ENCODE measurements at regions not wholly inside any gene's neighbourhood (a gene's known extent, or its start where the extent isn't known, plus 50 kb on each side); places are given as distances from the start of the nearest gene placed in this dataset.

GRCh38 chr2:109062145-109062858 lies 66.7 kb upstream of the SH3RF3 start:
- Histone ChIP-seq H4K20me1 (ENCODE audit: insufficient read depth, low read length) (no peaks in the 10 kb centered on the region), H3K4me3 (ENCODE audit: low read depth, low read length, poor library complexity, severe bottlenecking) (no peak overlapping the region), H3K27ac (ENCODE audit: low read depth, low read length, poor library complexity, severe bottlenecking) (no peak overlapping the region), H3K4me1 (ENCODE audit: insufficient read depth, low read length, poor library complexity, severe bottlenecking) (no peaks in the 10 kb centered on the region), H3K9me3 (ENCODE audit: low read length) (no peaks in the 10 kb centered on the region), H3K79me2 (ENCODE audit: insufficient read depth, low read depth, low read length) (no peaks in the 10 kb centered on the region), H3K9me2 (ENCODE audit: insufficient read depth, low read length) (no peaks in the 10 kb centered on the region), H3K4me2 (ENCODE audit: low read length) (no peak overlapping the region), H3K36me3 (ENCODE audit: insufficient read depth, low read length) (no peaks in the 10 kb centered on the region), H2AFZ (ENCODE audit: low read length) (no peak overlapping the region)
- DNase-seq (ENCODE audit: low spot score), result no peak
- TF ChIP-seq CTCF (conservative IDR thresholded peaks at IDR 0.05; ENCODE audit: low read length) (no peak), EZH2phosphoT487 (IDR thresholded peaks at IDR 0.05; ENCODE audit: borderline replicate concordance, low read depth, low read length) (no peak)
- ChIA-PET CTCF (ENCODE audit: unreplicated experiment) (no interaction called here), POLR2A (no interaction called here)
- intact Hi-C loops (cut with micrococcal nuclease; ENCODE audit: unreplicated experiment), result no loop called here
- BruUV-seq (replicated peaks), result no TSS peak

- no peak for DNase-seq (ENCODE audit: low spot score)
- Histone ChIP-seq H3K36me3 (ENCODE audit: insufficient read depth, low read length) (no peaks in the 10 kb centered on the region), H2AFZ (ENCODE audit: low read length) (no peak overlapping the region), H4K20me1 (ENCODE audit: insufficient read depth, low read length) (no peaks in the 10 kb centered on the region), H3K9me2 (ENCODE audit: insufficient read depth, low read length) (no peaks in the 10 kb centered on the region), H3K4me1 (ENCODE audit: insufficient read depth, low read length, poor library complexity, severe bottlenecking) (no peaks in the 10 kb centered on the region), H3K27ac (ENCODE audit: low read depth, low read length, poor library complexity, severe bottlenecking) (no peak overlapping the region), H3K4me3 (ENCODE audit: low read depth, low read length, poor library complexity, severe bottlenecking) (no peak overlapping the region), H3K4me2 (ENCODE audit: low read length) (no peak overlapping the region), H3K79me2 (ENCODE audit: insufficient read depth, low read depth, low read length) (no peaks in the 10 kb centered on the region), H3K9me3 (ENCODE audit: low read length) (no peaks in the 10 kb centered on the region)
- ChIA-PET POLR2A (no interaction called here), CTCF (ENCODE audit: unreplicated experiment) (no interaction called here)
- TF ChIP-seq CTCF (conservative IDR thresholded peaks at IDR 0.05; ENCODE audit: low read length) (no peak), EZH2phosphoT487 (IDR thresholded peaks at IDR 0.05; ENCODE audit: borderline replicate concordance, low read depth, low read length) (no peak)
- no TSS peak for BruUV-seq (replicated peaks)
- intact Hi-C loops (cut with micrococcal nuclease; ENCODE audit: unreplicated experiment), result no loop called here
Measured at GRCh38 chr2:109061736-109062135, 67.3 kb upstream of the SH3RF3 start.

- ChIA-PET CTCF (ENCODE audit: unreplicated experiment) (no interaction called here), POLR2A (no interaction called here)
- intact Hi-C loops (cut with micrococcal nuclease; ENCODE audit: unreplicated experiment), result no loop called here
- no TSS peak for BruUV-seq (replicated peaks)
- H2AFZ ChIP-seq (ENCODE audit: low read length), result no peak overlapping the region
- no peak for DNase-seq (ENCODE audit: low spot score)
- H3K9me2 ChIP-seq (ENCODE audit: insufficient read depth, low read length), result no peaks in the 10 kb centered on the region
- no peak overlapping the region for H3K27ac ChIP-seq (ENCODE audit: low read depth, low read length, poor library complexity, severe bottlenecking)
- no peak overlapping the region for H3K4me3 ChIP-seq (ENCODE audit: low read depth, low read length, poor library complexity, severe bottlenecking)
- no peaks in the 10 kb centered on the region for H3K79me2 ChIP-seq (ENCODE audit: insufficient read depth, low read depth, low read length)
- H3K9me3 ChIP-seq (ENCODE audit: low read length), result no peaks in the 10 kb centered on the region
- no peaks in the 10 kb centered on the region for H3K4me1 ChIP-seq (ENCODE audit: insufficient read depth, low read length, poor library complexity, severe bottlenecking)
- H4K20me1 ChIP-seq (ENCODE audit: insufficient read depth, low read length), result no peaks in the 10 kb centered on the region
- H3K36me3 ChIP-seq (ENCODE audit: insufficient read depth, low read length), result no peaks in the 10 kb centered on the region
- H3K4me2 ChIP-seq (ENCODE audit: low read length), result no peak overlapping the region
- no peak for TF ChIP-seq CTCF (conservative IDR thresholded peaks at IDR 0.05; ENCODE audit: low read length)
- no peak for TF ChIP-seq EZH2phosphoT487 (IDR thresholded peaks at IDR 0.05; ENCODE audit: borderline replicate concordance, low read depth, low read length)
Measured at GRCh38 chr2:109060496-109060895, 68.5 kb upstream of the SH3RF3 start.

Measured in OCI-LY7 (cell line).